ENCODE measurements at regions not wholly inside any gene's neighbourhood (a gene's known extent, or its start where the extent isn't known, plus 50 kb on each side); places are given as distances from the start of the nearest gene placed in this dataset.

GRCh38 chr21:35467566-35467965, 418.5 kb upstream of the RUNX1 start:
- TF ChIP-seq CTCF (IDR thresholded peaks at IDR 0.05) (no peak), POLR2A (IDR thresholded peaks at IDR 0.05) (no peak)
